Endothelial cell of umbilical vein (primary cell): ENCODE measurements at regions not wholly inside any gene's neighbourhood (a gene's known extent, or its start where the extent isn't known, plus 50 kb on each side); places are given as distances from the start of the nearest gene placed in this dataset.

Experiments used
- BruUV-seq: library from RNA; stranded (reverse); fragments of 400-500 nt; replicated peaks from 2 replicates; lab custom pipeline; 2021; lab: Mats Ljungman, UMichigan
- CTCF ChIA-PET: fragments of 300-600, 350-600 bp; sonication (Branson Sonifier 250); formaldehyde crosslinking; loops from one replicate; lab custom pipeline; 2021; ENCODE audit warnings: antibody characterized with exemption, inconsistent platforms; lab: Charles Lee
- POLR2A ChIA-PET: fragments of 300-600, 350-600 bp; sonication (Branson Sonifier 250); formaldehyde crosslinking; loops from one replicate; lab custom pipeline; 2021; ENCODE audit warnings: antibody characterized with exemption, inconsistent platforms; lab: Charles Lee
- DNase-seq: peaks from one replicate; pipeline ENCODE4 v3.0.0-alpha.2; 2011; ENCODE audit warnings: low read depth, low spot score
- FAIRE-seq: peaks from 2 replicates; lab custom pipeline; 2011; peaks lifted over from hg19 to GRCh38; lab: Jason Lieb, UNC
- H2AFZ ChIP-seq: 2 replicates; pipeline ENCODE4 v1.6.0; 2012; ENCODE audit warnings: low read depth, low read length, control low read depth, inconsistent platforms
- H3K27ac ChIP-seq: 2 replicates; pipeline ENCODE4 v1.5.1; 2011; ENCODE audit warnings: low read depth, mild to moderate bottlenecking, control low read depth, low read length, moderate library complexity; ENCODE audit not compliant: insufficient read depth
- H3K27me3 ChIP-seq, 2 experiments: 2 replicates each; pipeline versions ENCODE4 v1.6.0 to v1.6.1; 2011; ENCODE audit warnings: low read length in 2 of 2, mixed read lengths in 1 of 2; ENCODE audit not compliant: control insufficient read depth in 2 of 2, insufficient read depth in 2 of 2
- H3K36me3 ChIP-seq, 2 experiments: 2 replicates in 1 of 2; 3 replicates in 1 of 2; pipeline ENCODE4 v1.5.1; 2011; ENCODE audit warnings: low read length in 2 of 2, mild to moderate bottlenecking in 1 of 2, moderate library complexity in 1 of 2; ENCODE audit not compliant: control insufficient read depth in 2 of 2, insufficient read depth in 2 of 2; ENCODE audit errors: extremely low read depth in 1 of 2
- H3K4me1 ChIP-seq: 3 replicates; pipeline ENCODE4 v1.5.1; 2011; ENCODE audit warnings: mild to moderate bottlenecking, low read length; ENCODE audit not compliant: control insufficient read depth, insufficient read depth; ENCODE audit errors: extremely low read depth
- H3K4me2 ChIP-seq: 2 replicates; pipeline ENCODE4 v1.6.1; 2011; ENCODE audit warnings: low read length, control low read depth, mixed read lengths; ENCODE audit not compliant: insufficient read depth
- H3K4me3 ChIP-seq, 3 experiments: fragments of 200-600 bp in 1 of 3; sonication (generic), shearing (Covaris generic) in 1 of 3; replicated peaks in 1 of 3; 2 replicates each; pipeline ENCODE4 v1.5.1; 2011 to 2016; ENCODE audit warnings: control low read depth in 3 of 3, low read length in 3 of 3, mild to moderate bottlenecking in 2 of 3, inconsistent platforms in 1 of 3, low read depth in 1 of 3, moderate library complexity in 1 of 3; ENCODE audit not compliant: insufficient read depth in 1 of 3
- H3K79me2 ChIP-seq: 2 replicates; pipeline ENCODE4 v1.6.0; 2012; ENCODE audit warnings: low read length, inconsistent platforms; ENCODE audit not compliant: control insufficient read depth, insufficient read depth
- H3K9ac ChIP-seq: replicated peaks from 2 replicates; pipeline ENCODE3; 2011; ENCODE audit warnings: low read length, control low read depth; ENCODE audit not compliant: insufficient read depth; ENCODE audit errors: extremely low read depth
- H3K9me1 ChIP-seq: replicated peaks from 3 replicates; pipeline ENCODE4 v1.6.0; 2011; ENCODE audit warnings: mild to moderate bottlenecking, low read length; ENCODE audit not compliant: control insufficient read depth, insufficient read depth; ENCODE audit errors: extremely low read depth
- H3K9me3 ChIP-seq: replicated peaks from 2 replicates; pipeline ENCODE4 v1.5.1; 2012; ENCODE audit warnings: low read length, inconsistent platforms; ENCODE audit not compliant: control insufficient read depth, insufficient read depth
- H4K20me1 ChIP-seq: replicated peaks from 2 replicates; pipeline ENCODE3; 2011; ENCODE audit warnings: mild to moderate bottlenecking, low read length; ENCODE audit not compliant: control insufficient read depth, insufficient read depth; ENCODE audit errors: extremely low read depth
- EZH2 ChIP-seq: IDR thresholded peaks from 2 replicates; pipeline ENCODE4 v1.6.1; 2012; ENCODE audit warnings: borderline replicate concordance, low read depth, mild to moderate bottlenecking, moderate library complexity, low read length, inconsistent platforms; ENCODE audit not compliant: severe bottlenecking
- FOS ChIP-seq: IDR thresholded peaks from 2 replicates; pipeline ENCODE4 v1.6.1; 2011; ENCODE audit warnings: mild to moderate bottlenecking, low read length, moderate library complexity, borderline replicate concordance; ENCODE audit not compliant: insufficient read depth
- GATA2 ChIP-seq: IDR thresholded peaks from 2 replicates; pipeline ENCODE4 v1.7.0; 2011; ENCODE audit warnings: low read depth, mild to moderate bottlenecking, moderate library complexity, mixed read lengths, low read length; ENCODE audit not compliant: insufficient read length, insufficient read depth
- JUN ChIP-seq: IDR thresholded peaks from 2 replicates; pipeline ENCODE4 v1.6.1; 2011; ENCODE audit warnings: borderline replicate concordance, low read depth; ENCODE audit not compliant: insufficient read length, insufficient read depth
- MYC ChIP-seq: IDR thresholded peaks from one replicate; pipeline ENCODE4 v1.6.1; 2011; ENCODE audit warnings: mild to moderate bottlenecking, low read depth, low read length
- POLR2A ChIP-seq: IDR thresholded peaks from 2 replicates; pipeline ENCODE4 v1.6.1; 2012; ENCODE audit warnings: low read depth, mild to moderate bottlenecking, control low read depth, low read length
- POLR2AphosphoS5 ChIP-seq: IDR thresholded peaks from 2 replicates; pipeline ENCODE4 v1.6.1; 2012; ENCODE audit warnings: low read depth, mild to moderate bottlenecking, control low read depth, low read length, moderate library complexity; ENCODE audit not compliant: insufficient read depth
- dilution Hi-C: fragments of 300-500 bp; cut with MboI; formaldehyde crosslinking; loops from one replicate; pipeline ENCODE4 v1.15.0; 2019; ENCODE audit warnings: low sequenced_read_pairs; ENCODE audit not compliant: extremely low pct_ligation_motif_present
- intact Hi-C: fragments of 100-400 bp; cut with micrococcal nuclease; formaldehyde crosslinking; loops from one replicate; pipeline ENCODE4 v1.10.0; 2022
- TF ChIP-seq, protein P1 (sequence below), 2 donors: IDR thresholded peaks; 1 replicate in 1 of 2; 2 replicates in 1 of 2; pipeline ENCODE4 v1.5.1; 2011; ENCODE audit warnings: low read length in 2 of 2, mild to moderate bottlenecking in 2 of 2, moderate library complexity in 2 of 2, control low read depth in 1 of 2, inconsistent platforms in 1 of 2, low read depth in 1 of 2; ENCODE audit not compliant: insufficient read depth in 1 of 2; ENCODE audit errors: extremely low read depth in 1 of 2
- TF ChIP-seq, protein P2 (sequence below): IDR thresholded peaks from 2 replicates; pipeline ENCODE4 v1.6.1; 2011; ENCODE audit not compliant: insufficient read depth, insufficient read length

DNA sequence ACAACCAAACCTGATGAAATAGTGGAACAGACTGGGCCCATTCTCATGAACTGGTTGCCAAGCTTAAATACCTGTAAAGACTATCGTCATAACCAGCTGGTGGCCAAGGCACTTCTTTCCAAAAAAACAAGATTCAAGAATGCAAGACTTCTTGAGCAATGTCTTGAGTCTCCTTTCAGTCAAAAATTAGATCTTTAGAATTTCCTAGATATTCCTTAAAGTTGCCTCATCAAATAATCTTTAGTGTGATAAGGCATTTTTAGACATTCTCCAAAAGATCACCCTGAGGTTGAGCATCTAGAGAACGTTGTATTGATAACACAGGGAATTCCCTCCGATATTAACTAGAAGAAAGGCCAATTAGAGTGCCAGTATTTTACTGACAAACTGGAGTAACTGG lies 236.4 kb upstream of the MEX3C start:
- H4K20me1 ChIP-seq, result no peaks in the 10 kb centered on the region
- H3K9me1 ChIP-seq, result no peaks in the 10 kb centered on the region
- intact Hi-C loops (no loop called here), dilution Hi-C loops (no loop called here)
- no peak overlapping the region for H3K27ac ChIP-seq
- no peaks in the 10 kb centered on the region for H3K79me2 ChIP-seq
- H3K9ac ChIP-seq, result no peak overlapping the region
- POLR2A ChIA-PET, result no interaction called here
- H3K4me3 ChIP-seq, result no peak overlapping the region
- DNase-seq, result no peak
- H3K4me1 ChIP-seq, result no peaks in the 10 kb centered on the region
- no peak overlapping the region for H3K4me2 ChIP-seq
- BruUV-seq, result no TSS peak
- H2AFZ ChIP-seq, result no peak overlapping the region
- H3K9me3 ChIP-seq, result no peaks in the 10 kb centered on the region
- FAIRE-seq, result no peak
- no peaks in the 10 kb centered on the region for H3K27me3 ChIP-seq
- CTCF ChIA-PET, result no interaction called here
- TF ChIP-seq EZH2, result no peak
- TF ChIP-seq, protein P1, sequence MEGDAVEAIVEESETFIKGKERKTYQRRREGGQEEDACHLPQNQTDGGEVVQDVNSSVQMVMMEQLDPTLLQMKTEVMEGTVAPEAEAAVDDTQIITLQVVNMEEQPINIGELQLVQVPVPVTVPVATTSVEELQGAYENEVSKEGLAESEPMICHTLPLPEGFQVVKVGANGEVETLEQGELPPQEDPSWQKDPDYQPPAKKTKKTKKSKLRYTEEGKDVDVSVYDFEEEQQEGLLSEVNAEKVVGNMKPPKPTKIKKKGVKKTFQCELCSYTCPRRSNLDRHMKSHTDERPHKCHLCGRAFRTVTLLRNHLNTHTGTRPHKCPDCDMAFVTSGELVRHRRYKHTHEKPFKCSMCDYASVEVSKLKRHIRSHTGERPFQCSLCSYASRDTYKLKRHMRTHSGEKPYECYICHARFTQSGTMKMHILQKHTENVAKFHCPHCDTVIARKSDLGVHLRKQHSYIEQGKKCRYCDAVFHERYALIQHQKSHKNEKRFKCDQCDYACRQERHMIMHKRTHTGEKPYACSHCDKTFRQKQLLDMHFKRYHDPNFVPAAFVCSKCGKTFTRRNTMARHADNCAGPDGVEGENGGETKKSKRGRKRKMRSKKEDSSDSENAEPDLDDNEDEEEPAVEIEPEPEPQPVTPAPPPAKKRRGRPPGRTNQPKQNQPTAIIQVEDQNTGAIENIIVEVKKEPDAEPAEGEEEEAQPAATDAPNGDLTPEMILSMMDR (IDR thresholded peaks at IDR 0.05; ENCODE audit: extremely low read depth in 1 of 2, insufficient read depth in 1 of 2, low read depth in 1 of 2, low read length in 2 of 2), result no peak
- no peak for TF ChIP-seq JUN
- no peak for TF ChIP-seq FOS
- TF ChIP-seq POLR2AphosphoS5, result no peak
- no peak for TF ChIP-seq GATA2
- TF ChIP-seq, protein P2, sequence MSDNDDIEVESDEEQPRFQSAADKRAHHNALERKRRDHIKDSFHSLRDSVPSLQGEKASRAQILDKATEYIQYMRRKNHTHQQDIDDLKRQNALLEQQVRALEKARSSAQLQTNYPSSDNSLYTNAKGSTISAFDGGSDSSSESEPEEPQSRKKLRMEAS, result no peak
- TF ChIP-seq MYC, result no peak
- no peak for TF ChIP-seq POLR2A
- H3K36me3 ChIP-seq, result no peaks in the 10 kb centered on the region
